Esophagus (tissue), 2 donors: ENCODE measurements at regions not wholly inside any gene's neighbourhood (a gene's known extent, or its start where the extent isn't known, plus 50 kb on each side); places are given as distances from the start of the nearest gene placed in this dataset.

Source experiments
- H3K27ac ChIP-seq, 2 donors: one replicate each; pipeline ENCODE4 v1.5.1; 2013; ENCODE audit warnings: low read depth in 2 of 2, mild to moderate bottlenecking in 2 of 2, inconsistent platforms in 1 of 2, low read length in 1 of 2, moderate library complexity in 1 of 2
- H3K27me3 ChIP-seq, 2 donors: one replicate each; pipeline ENCODE4 v1.6.1; 2013; ENCODE audit warnings: low read length in 2 of 2, control low read depth in 1 of 2, mild to moderate bottlenecking in 1 of 2; ENCODE audit not compliant: insufficient read depth in 2 of 2, control insufficient read depth in 1 of 2
- H3K36me3 ChIP-seq, 2 donors: one replicate each; pipeline ENCODE4 v1.6.1; 2013; ENCODE audit warnings: low read length in 1 of 2; ENCODE audit not compliant: control insufficient read depth in 2 of 2, insufficient read depth in 2 of 2
- H3K4me1 ChIP-seq, 2 donors: one replicate each; pipeline ENCODE4 v1.6.1; 2013; ENCODE audit warnings: low read length in 1 of 2; ENCODE audit not compliant: control insufficient read depth in 2 of 2, insufficient read depth in 2 of 2
- H3K4me3 ChIP-seq, 2 donors: one replicate each; pipeline ENCODE4 v1.5.1; 2013; ENCODE audit warnings: low read length in 2 of 2, mild to moderate bottlenecking in 2 of 2, low read depth in 1 of 2, moderate library complexity in 1 of 2
- H3K9me3 ChIP-seq, 2 donors: one replicate each; pipeline ENCODE4 v1.6.1; 2013; ENCODE audit warnings: mild to moderate bottlenecking in 2 of 2, low read depth in 1 of 2, low read length in 1 of 2, moderate library complexity in 1 of 2; ENCODE audit not compliant: control insufficient read depth in 2 of 2, insufficient read depth in 1 of 2
- WGBS, 2 donors: extraction: QIAGEN DNeasy Blood & Tissue Kit; methylation state at CpG; one replicate each; pipeline ENCODE4 v1.1.7; 2013; 5-methylcytosine and 5-hydroxymethylcytosine counted together
- donor health status: healthy with polysubstance abuse.
- donor health status: Bipolar disorder and iron deficiency.

- no peaks in the 10 kb centered on the region for H3K9me3 ChIP-seq
- 57 to 60% methylated on average over 2 of the region's 2 CpGs for WGBS, 2 donors
- no peaks in the 10 kb centered on the region for H3K4me1 ChIP-seq
- H3K36me3 ChIP-seq: no peaks in the 10 kb centered on the region
- H3K4me3 ChIP-seq: no peak overlapping the region
- no peaks in the 10 kb centered on the region for H3K27me3 ChIP-seq
- H3K27ac ChIP-seq: no peak overlapping the region
Observed at GRCh38 chr5:92409134-92409533, 1026.0 kb upstream of the ARRDC3 start.

- H3K27ac ChIP-seq: no peak overlapping the region
- H3K4me3 ChIP-seq: no peak overlapping the region
- no peaks in the 10 kb centered on the region for H3K4me1 ChIP-seq
- WGBS, 2 donors: 88 to 89% methylated on average over 7 of the region's 7 CpGs
- no peaks in the 10 kb centered on the region for H3K36me3 ChIP-seq
- no peaks in the 10 kb centered on the region for H3K27me3 ChIP-seq
- H3K9me3 ChIP-seq: no peaks in the 10 kb centered on the region
Observed at GRCh38 chr5:92402956-92403702, 1020.0 kb upstream of the ARRDC3 start.

GRCh38 chr5:92402045-92402444 lies 1018.9 kb upstream of the ARRDC3 start:
- H3K4me1 ChIP-seq: no peaks in the 10 kb centered on the region
- no peaks in the 10 kb centered on the region for H3K36me3 ChIP-seq
- no peak overlapping the region for H3K27ac ChIP-seq
- H3K27me3 ChIP-seq: no peaks in the 10 kb centered on the region
- no peak overlapping the region for H3K4me3 ChIP-seq
- WGBS, 2 donors: 61 to 73% methylated on average over 2 of the region's 2 CpGs
- H3K9me3 ChIP-seq: no peaks in the 10 kb centered on the region

- Histone ChIP-seq H3K9me3 (no peaks in the 10 kb centered on the region), H3K27me3 (no peaks in the 10 kb centered on the region), H3K36me3 (no peaks in the 10 kb centered on the region), H3K4me3 (no peak overlapping the region), H3K27ac (no peak overlapping the region), H3K4me1 (no peaks in the 10 kb centered on the region)
- 35 to 37% methylated on average over 5 of the region's 5 CpGs for WGBS, 2 donors
Observed at GRCh38 chr5:92401492-92401891, 1018.4 kb upstream of the ARRDC3 start.

GRCh38 chr5:92394936-92395335 lies 1011.8 kb upstream of the ARRDC3 start:
- Histone ChIP-seq H3K27me3 (no peaks in the 10 kb centered on the region), H3K4me3 (no peak overlapping the region), H3K27ac (no peak overlapping the region), H3K4me1 (no peaks in the 10 kb centered on the region), H3K9me3 (no peaks in the 10 kb centered on the region), H3K36me3 (no peaks in the 10 kb centered on the region)
- 68 to 75% methylated on average over 1 of the region's 1 CpG for WGBS, 2 donors

GRCh38 chr5:92390657-92391056 lies 1007.5 kb upstream of the ARRDC3 start:
- Histone ChIP-seq H3K36me3 (no peaks in the 10 kb centered on the region), H3K4me1 (no peaks in the 10 kb centered on the region), H3K9me3 (no peaks in the 10 kb centered on the region), H3K27ac (no peak overlapping the region), H3K4me3 (no peak overlapping the region), H3K27me3 (no peaks in the 10 kb centered on the region)
- WGBS, 2 donors: 32 to 39% methylated on average over 1 of the region's 1 CpG

GRCh38 chr5:92380069-92380770 lies 997.1 kb upstream of the ARRDC3 start:
- Histone ChIP-seq H3K9me3 (no peaks in the 10 kb centered on the region), H3K4me1 (no peaks in the 10 kb centered on the region), H3K27ac (no peak overlapping the region), H3K4me3 (no peak overlapping the region), H3K27me3 (no peaks in the 10 kb centered on the region), H3K36me3 (no peaks in the 10 kb centered on the region)
- 43 to 53% methylated on average over 1 of the region's 1 CpG for WGBS, 2 donors

- Histone ChIP-seq H3K36me3 (no peaks in the 10 kb centered on the region), H3K4me1 (no peaks in the 10 kb centered on the region), H3K4me3 (no peak overlapping the region), H3K27ac (no peak overlapping the region), H3K27me3 (no peaks in the 10 kb centered on the region), H3K9me3 (peaks cover 0 to 2% of the 10 kb centered on the region in 2 donors)
- 68 to 73% methylated on average over 9 of the region's 9 CpGs for WGBS, 2 donors
Observed at GRCh38 chr5:92378966-92379611, 996.0 kb upstream of the ARRDC3 start.

- no peak overlapping the region for H3K27ac ChIP-seq
- no peaks in the 10 kb centered on the region for H3K4me1 ChIP-seq
- WGBS, 2 donors: 95 to 96% methylated on average over 19 to 20 of the region's 20 CpGs
- no peaks in the 10 kb centered on the region for H3K27me3 ChIP-seq
- no peaks in the 10 kb centered on the region for H3K36me3 ChIP-seq
- peaks cover 0 to 2% of the 10 kb centered on the region in 2 donors for H3K9me3 ChIP-seq
- H3K4me3 ChIP-seq: no peak overlapping the region
Observed at GRCh38 chr5:92374859-92375258, 991.7 kb upstream of the ARRDC3 start.
